GM19239 (cell line): ENCODE measurements at regions not wholly inside any gene's neighbourhood (a gene's known extent, or its start where the extent isn't known, plus 50 kb on each side); places are given as distances from the start of the nearest gene placed in this dataset.
"Not testable (repeated sequence)": the region's sequence is repeated elsewhere in the genome, so short reads cannot be mapped to it uniquely, and the experiment has no call there.

ENCODE experiments used
- DNase-seq: peaks from one replicate; pipeline ENCODE4 v3.0.0; 2011; ENCODE audit warnings: low spot score; ENCODE audit not compliant: insufficient read length
- FAIRE-seq: peaks from 2 replicates; lab custom pipeline; 2011; peaks lifted over from hg19 to GRCh38; lab: Jason Lieb, UNC

GRCh38 chr5:106363578-106363977 is 1307.2 kb downstream of the EFNA5 start:
- no peak for DNase-seq
- FAIRE-seq, result no peak

GRCh38 chr5:106361905-106362304 is 1308.8 kb downstream of the EFNA5 start:
- DNase-seq, result no peak
- no peak for FAIRE-seq

DNA sequence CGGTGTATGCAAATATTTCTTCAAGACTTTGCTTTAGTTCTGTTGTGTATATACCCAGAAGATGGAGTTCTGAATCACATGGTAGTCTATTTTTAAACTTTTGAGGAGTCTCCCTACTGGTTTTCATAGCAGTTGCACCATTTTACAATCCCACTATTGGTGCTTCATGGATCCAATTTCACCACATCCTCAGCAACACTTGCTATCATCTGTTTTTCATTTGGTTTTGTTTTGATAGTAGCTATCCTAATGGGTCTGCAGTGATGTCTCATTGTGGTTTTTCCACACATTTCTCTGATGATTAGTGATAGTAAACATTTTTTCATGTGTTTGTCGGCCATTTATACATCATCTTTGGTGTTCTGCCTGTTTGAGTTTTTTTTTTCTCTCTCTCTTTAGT is 1339.3 kb downstream of the EFNA5 start:
- DNase-seq (no peak), FAIRE-seq (no peak)

- DNase-seq (no peak), FAIRE-seq (no peak)
Observed at GRCh38 chr5:106324356-106324755, 1346.4 kb downstream of the EFNA5 start.

DNA sequence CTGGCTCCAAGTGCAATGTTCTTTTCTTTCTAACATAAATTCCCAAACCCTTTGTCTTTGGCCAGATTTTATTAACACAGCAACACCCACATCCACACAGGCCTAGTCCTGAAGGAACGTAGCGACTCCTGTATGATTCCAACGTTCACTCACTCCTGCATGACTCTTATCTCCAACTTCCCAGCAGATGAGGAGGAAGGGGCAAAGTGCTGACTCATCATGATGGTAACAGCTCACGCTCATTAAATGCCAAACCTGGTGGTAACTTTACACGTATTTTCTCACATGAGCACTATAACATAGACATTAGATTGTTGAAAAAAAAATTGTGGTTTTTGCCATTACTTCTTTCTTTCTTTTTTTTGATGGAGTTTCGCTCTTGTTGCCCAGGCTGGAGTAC is 1349.5 kb downstream of the EFNA5 start:
- no peak for FAIRE-seq
- no peak for DNase-seq

DNA sequence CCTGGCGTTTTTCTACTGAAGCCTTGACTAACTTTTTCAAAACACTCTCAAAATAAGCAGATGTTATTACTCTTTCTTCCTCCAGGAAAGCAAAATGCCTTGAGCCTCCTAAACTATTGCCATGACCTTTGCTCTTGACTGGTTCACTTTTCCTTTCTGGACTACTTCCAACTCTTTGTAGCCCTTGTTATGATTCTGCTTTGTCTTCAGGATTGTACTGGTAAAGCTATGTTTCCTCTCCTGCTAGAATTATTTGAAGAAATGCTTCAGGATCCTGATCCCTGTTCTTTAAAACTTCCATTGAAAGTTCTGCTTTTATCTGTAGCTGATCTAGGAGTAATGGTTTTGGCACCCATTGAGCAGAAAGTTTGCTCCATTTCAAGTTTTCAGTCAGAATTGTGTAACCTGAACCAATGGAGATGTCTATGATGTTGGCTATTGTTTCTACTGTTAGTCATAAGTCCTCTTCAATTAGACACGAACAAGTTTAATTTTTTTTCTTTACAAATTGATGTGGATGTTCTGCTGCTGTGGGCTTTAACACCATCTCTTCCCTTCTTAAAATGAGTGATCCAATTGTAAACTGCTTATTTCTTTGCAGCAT is 1356.4 kb downstream of the EFNA5 start:
- DNase-seq, result no peak
- no peak for FAIRE-seq

DNA sequence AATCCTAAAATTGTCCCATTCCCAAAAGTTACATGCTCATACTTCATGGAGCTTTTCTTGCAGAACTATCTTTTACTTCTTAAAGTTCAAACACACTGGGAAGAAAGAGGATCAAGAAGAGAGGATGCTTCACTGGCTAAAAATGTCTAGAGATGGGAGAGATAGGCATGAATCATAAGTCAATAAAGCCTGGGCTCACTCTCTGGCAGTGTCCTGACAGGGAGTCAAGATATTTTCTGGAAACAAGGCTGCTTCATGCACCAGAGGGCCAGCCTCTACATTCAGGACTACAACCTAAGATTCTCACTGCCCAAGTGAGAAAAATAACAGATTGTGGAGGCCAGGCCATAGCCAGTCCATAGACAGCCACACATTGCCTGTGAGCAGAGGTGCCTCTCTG is 1358.4 kb downstream of the EFNA5 start:
- DNase-seq, result no peak
- FAIRE-seq, result no peak

- no peak for FAIRE-seq
- no peak for DNase-seq
Observed at GRCh38 chr5:106311230-106311915, 1359.4 kb downstream of the EFNA5 start.

GRCh38 chr5:106307265-106307664 is 1363.5 kb downstream of the EFNA5 start:
- DNase-seq (no peak), FAIRE-seq (no peak)

DNA sequence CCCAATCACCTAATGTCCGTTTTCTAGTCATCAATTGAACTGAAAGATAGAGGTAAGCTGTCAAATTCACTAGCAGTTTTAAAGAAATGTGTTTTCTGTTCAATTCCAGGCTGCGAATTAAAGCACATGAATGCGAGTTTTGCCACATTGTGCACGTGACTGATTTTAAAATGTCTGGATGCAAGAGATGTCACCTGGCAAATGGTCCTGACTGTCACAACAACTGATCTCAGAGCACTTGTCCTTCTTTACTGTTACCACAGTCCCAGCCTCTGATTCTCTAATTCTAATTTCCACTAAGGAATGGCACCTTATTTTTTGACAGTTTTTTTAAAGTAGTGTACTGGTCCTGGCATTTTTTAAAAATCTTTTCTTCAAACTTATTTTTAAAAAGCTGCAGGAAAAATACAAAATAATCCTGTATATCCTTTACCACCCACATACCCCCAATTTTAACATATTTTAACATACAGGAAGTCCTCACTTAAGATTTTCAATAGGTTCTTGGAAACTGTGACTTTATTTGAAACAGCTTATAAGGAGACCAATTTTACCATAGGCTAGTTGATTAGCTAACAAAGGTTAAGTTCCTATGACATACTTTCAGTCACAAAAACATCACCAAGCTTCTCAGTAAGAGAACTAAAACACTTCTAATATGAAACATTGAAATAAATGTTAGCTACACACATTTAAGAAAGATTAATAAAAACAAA is 1364.3 kb downstream of the EFNA5 start:
- DNase-seq (no peak), FAIRE-seq (no peak)

GRCh38 chr5:106303911-106304310 is 1366.8 kb downstream of the EFNA5 start:
- no peak for DNase-seq
- FAIRE-seq, result no peak

- DNase-seq (no peak), FAIRE-seq (no peak)
Observed at GRCh38 chr5:106292654-106293053, 1378.1 kb downstream of the EFNA5 start.

GRCh38 chr5:106290841-106291240 is 1379.9 kb downstream of the EFNA5 start:
- no peak for FAIRE-seq
- no peak for DNase-seq

GRCh38 chr5:106288979-106289378 is 1381.8 kb downstream of the EFNA5 start:
- DNase-seq (no peak), FAIRE-seq (no peak)

DNA sequence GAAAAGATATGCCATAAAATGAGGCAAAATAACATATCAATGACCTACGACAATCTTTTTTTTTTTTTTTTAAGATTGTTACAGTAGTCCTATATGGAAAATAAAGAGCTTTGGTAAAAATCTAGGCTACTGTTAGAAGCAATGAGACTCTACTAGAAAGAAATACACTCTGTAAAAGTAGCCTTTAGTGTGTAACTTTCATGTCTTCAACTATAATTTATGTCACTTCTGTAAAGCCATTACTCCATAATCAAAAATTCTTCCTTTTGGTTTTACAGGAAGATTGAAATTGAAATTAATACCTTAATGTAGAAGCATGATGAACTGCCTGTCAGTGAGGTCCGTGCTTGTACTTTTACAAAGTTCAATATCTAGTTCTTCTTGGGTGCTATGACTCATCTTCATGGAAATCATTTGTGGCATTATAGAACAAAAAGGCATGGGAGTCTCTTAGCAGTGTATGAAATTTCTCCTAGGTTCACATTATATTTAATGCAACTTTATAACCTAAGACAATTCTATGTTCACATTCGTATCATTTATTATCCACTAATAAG is 1393.1 kb downstream of the EFNA5 start:
- FAIRE-seq (no peak), DNase-seq (no peak)

GRCh38 chr5:106269252-106269843 is 1401.4 kb downstream of the EFNA5 start:
- no peak for DNase-seq
- no peak for FAIRE-seq

- no peak for FAIRE-seq
- DNase-seq, result no peak
Observed at GRCh38 chr5:106267256-106267655, 1403.5 kb downstream of the EFNA5 start.

GRCh38 chr5:106262395-106262794 is 1408.3 kb downstream of the EFNA5 start:
- FAIRE-seq, result no peak

GRCh38 chr5:106259431-106260090 is 1411.2 kb downstream of the EFNA5 start:
- not testable (repeated sequence) for FAIRE-seq

More at GRCh38 chr5:106262395-106262794, 1408.3 kb downstream of the EFNA5 start:
- DNase-seq, result no peak

DNA sequence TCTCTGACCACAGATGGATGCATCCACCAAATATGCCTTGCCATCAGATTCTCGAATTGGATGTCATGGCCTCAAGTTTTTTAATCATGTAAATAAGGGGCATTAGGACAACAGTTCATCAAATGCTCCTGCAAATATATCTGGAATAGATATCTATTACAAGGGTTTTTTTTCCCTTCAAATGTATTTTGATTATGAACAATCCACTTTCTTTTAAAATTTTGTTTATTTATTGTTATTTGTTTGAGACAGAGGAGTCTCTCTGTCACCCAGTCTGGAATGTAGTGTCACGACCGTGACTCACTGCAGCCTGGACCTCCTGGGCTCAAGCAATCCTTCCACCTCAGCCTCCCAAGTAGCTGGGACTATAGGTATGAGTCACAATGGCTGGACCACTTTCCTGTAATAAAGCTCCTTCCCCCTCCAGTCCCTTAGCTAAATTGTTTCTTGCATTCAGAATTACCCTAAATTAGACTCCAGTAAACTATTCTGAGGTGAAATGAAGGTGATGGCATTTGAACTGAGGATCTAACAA is 1412.1 kb downstream of the EFNA5 start:
- FAIRE-seq, result no peak
- no peak for DNase-seq

More at GRCh38 chr5:106259431-106260090, 1411.2 kb downstream of the EFNA5 start:
- DNase-seq, result not testable (repeated sequence)
